ENCODE measurements at regions not wholly inside any gene's neighbourhood (a gene's known extent, or its start where the extent isn't known, plus 50 kb on each side); places are given as distances from the start of the nearest gene placed in this dataset.

GRCh38 chr2:40886100-40886499 is 434.2 kb upstream of the SLC8A1 start:
- TF ChIP-seq CTCF (conservative IDR thresholded peaks at IDR 0.05; ENCODE audit: low read length) (no peak), EZH2phosphoT487 (IDR thresholded peaks at IDR 0.05; ENCODE audit: borderline replicate concordance, low read depth, low read length) (no peak)
